ENCODE measurements at regions not wholly inside any gene's neighbourhood (a gene's known extent, or its start where the extent isn't known, plus 50 kb on each side); places are given as distances from the start of the nearest gene placed in this dataset.
"Not testable (repeated sequence)": the region's sequence is repeated elsewhere in the genome, so short reads cannot be mapped to it uniquely, and the experiment has no call there.

GRCh38 chr15:24054547-24055245 lies 367.6 kb upstream of the NDN start:
- no peaks in the 10 kb centered on the region for H3K36me3 ChIP-seq
- H3K27ac ChIP-seq: no peak overlapping the region
- TF ChIP-seq CTCF (IDR thresholded peaks at IDR 0.05): no peak
- H3K27me3 ChIP-seq: no peaks in the 10 kb centered on the region
- no peak overlapping the region for H3K4me3 ChIP-seq
- no peaks in the 10 kb centered on the region for H3K4me1 ChIP-seq
- H3K9me3 ChIP-seq: no peaks in the 10 kb centered on the region
- DNase-seq (ENCODE audit: low spot score): no peak

GRCh38 chr15:24067733-24068501 lies 380.8 kb upstream of the NDN start:
- H3K4me1 ChIP-seq: no peaks in the 10 kb centered on the region
- no peaks in the 10 kb centered on the region for H3K9me3 ChIP-seq
- H3K36me3 ChIP-seq: no peaks in the 10 kb centered on the region
- no peak for DNase-seq (ENCODE audit: low spot score)
- no peak overlapping the region for H3K27ac ChIP-seq
- TF ChIP-seq CTCF (IDR thresholded peaks at IDR 0.05): no peak
- no peak overlapping the region for H3K4me3 ChIP-seq
- H3K27me3 ChIP-seq: no peaks in the 10 kb centered on the region

- H3K27ac ChIP-seq: no peak overlapping the region
- no peak for TF ChIP-seq CTCF (IDR thresholded peaks at IDR 0.05)
- DNase-seq (ENCODE audit: low spot score): no peak
- peaks cover 0 to 16% of the 10 kb centered on the region in 2 donors for H3K9me3 ChIP-seq
- H3K27me3 ChIP-seq: no peaks in the 10 kb centered on the region
- no peaks in the 10 kb centered on the region for H3K36me3 ChIP-seq
- no peak overlapping the region for H3K4me3 ChIP-seq
- H3K4me1 ChIP-seq: no peaks in the 10 kb centered on the region
Observed at GRCh38 chr15:24075420-24076089, 388.4 kb upstream of the NDN start.

- H3K27ac ChIP-seq: no peak overlapping the region
- H3K4me1 ChIP-seq: no peaks in the 10 kb centered on the region
- DNase-seq (ENCODE audit: low spot score): no peak
- peaks cover 0 to 16% of the 10 kb centered on the region in 2 donors for H3K9me3 ChIP-seq
- H3K4me3 ChIP-seq: no peak overlapping the region
- H3K36me3 ChIP-seq: no peaks in the 10 kb centered on the region
- H3K27me3 ChIP-seq: no peaks in the 10 kb centered on the region
- TF ChIP-seq CTCF (IDR thresholded peaks at IDR 0.05): no peak
Observed at GRCh38 chr15:24076090-24076784, 389.1 kb upstream of the NDN start.

GRCh38 chr15:24078310-24079029 lies 391.4 kb upstream of the NDN start:
- Histone ChIP-seq H3K27ac (no peak overlapping the region), H3K9me3 (peaks cover 0 to 16% of the 10 kb centered on the region in 2 donors), H3K36me3 (no peaks in the 10 kb centered on the region), H3K4me1 (no peaks in the 10 kb centered on the region), H3K4me3 (no peak overlapping the region), H3K27me3 (no peaks in the 10 kb centered on the region)
- no peak for DNase-seq (ENCODE audit: low spot score)
- no peak for TF ChIP-seq CTCF (IDR thresholded peaks at IDR 0.05)

GRCh38 chr15:24088941-24089340 lies 401.8 kb upstream of the NDN start:
- not testable (repeated sequence) for H3K36me3 ChIP-seq, H3K27me3 ChIP-seq

GRCh38 chr15:24101503-24101902 lies 414.4 kb upstream of the NDN start:
- H3K4me3 ChIP-seq; H3K9me3 ChIP-seq; H3K4me1 ChIP-seq; H3K36me3 ChIP-seq; H3K27me3 ChIP-seq; H3K27ac ChIP-seq; DNase-seq (ENCODE audit: low spot score): not testable (repeated sequence)

More at GRCh38 chr15:24088941-24089340, 401.8 kb upstream of the NDN start:
- H3K4me1 ChIP-seq; H3K4me3 ChIP-seq; DNase-seq (ENCODE audit: low spot score); H3K9me3 ChIP-seq; H3K27ac ChIP-seq: not testable (repeated sequence)

GRCh38 chr15:24107524-24107923 lies 420.4 kb upstream of the NDN start:
- not testable (repeated sequence) for H3K36me3 ChIP-seq; H3K27ac ChIP-seq; H3K27me3 ChIP-seq; DNase-seq (ENCODE audit: low spot score); H3K9me3 ChIP-seq; H3K4me1 ChIP-seq; H3K4me3 ChIP-seq

All from right atrium auricular region (tissue), 2 donors.